ENCODE measurements at regions not wholly inside any gene's neighbourhood (a gene's known extent, or its start where the extent isn't known, plus 50 kb on each side); places are given as distances from the start of the nearest gene placed in this dataset.

GRCh38 chr9:87333802-87334201, 163.9 kb upstream of the DAPK1 start:
- Mint-ChIP-seq H3K27me3 (ENCODE audit: low read depth) (no peaks in the 10 kb centered on the region), H3K36me3 (ENCODE audit: low read depth) (peaks cover 6% of the 10 kb centered on the region), H3K4me1 (peaks cover 19% of the 10 kb centered on the region), H3K9me3 (peaks cover 25% of the 10 kb centered on the region), H3K27ac (no peak overlapping the region), H3K4me3 (no peak overlapping the region)
- no peak for TF ChIP-seq CTCF (IDR thresholded peaks at IDR 0.05; ENCODE audit: unreplicated experiment in 3 of 3)

DNA sequence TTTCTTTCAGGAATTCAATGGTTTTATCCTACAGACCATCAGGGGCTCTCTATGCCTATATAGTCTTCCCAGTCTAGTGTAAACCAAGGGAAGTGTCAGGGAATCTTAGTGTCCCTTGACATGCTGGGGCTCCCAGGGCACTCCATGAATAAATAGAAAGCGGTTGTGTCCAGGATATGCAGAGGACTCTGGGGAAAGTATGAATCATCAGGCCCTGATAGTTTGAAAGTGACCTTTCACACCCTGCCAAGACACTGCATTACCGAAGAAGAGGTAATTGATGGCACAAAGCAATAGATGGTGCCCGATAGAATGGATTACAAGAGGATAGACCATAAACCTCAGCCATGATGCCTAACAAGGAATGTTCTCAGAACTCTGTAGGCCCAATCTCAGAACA, 163.3 kb upstream of the DAPK1 start:
- no peak for TF ChIP-seq CTCF (IDR thresholded peaks at IDR 0.05; ENCODE audit: unreplicated experiment in 3 of 3)
- peaks cover 19% of the 10 kb centered on the region for H3K4me1 Mint-ChIP-seq

GRCh38 chr9:87336407-87336806, 161.3 kb upstream of the DAPK1 start:
- peaks cover 4% of the 10 kb centered on the region for H3K27me3 Mint-ChIP-seq (ENCODE audit: low read depth)
- H3K4me3 Mint-ChIP-seq: no peak overlapping the region
- peaks cover 19% of the 10 kb centered on the region for H3K4me1 Mint-ChIP-seq
- H3K36me3 Mint-ChIP-seq (ENCODE audit: low read depth): no peaks in the 10 kb centered on the region
- H3K9me3 Mint-ChIP-seq: peaks cover 13% of the 10 kb centered on the region
- no peak for TF ChIP-seq CTCF (IDR thresholded peaks at IDR 0.05; ENCODE audit: unreplicated experiment in 3 of 3)
- peak overlapping the region in 1 of 3 experiments; percentile 49 for H3K27ac Mint-ChIP-seq

More for the DNA sequence above, 163.3 kb upstream of the DAPK1 start:
- Mint-ChIP-seq H3K4me3 (no peak overlapping the region), H3K27me3 (ENCODE audit: low read depth) (no peaks in the 10 kb centered on the region), H3K27ac (no peak overlapping the region), H3K36me3 (ENCODE audit: low read depth) (peaks cover 6% of the 10 kb centered on the region), H3K9me3 (peaks cover 25% of the 10 kb centered on the region)

- H3K27me3 Mint-ChIP-seq (ENCODE audit: low read depth): peaks cover 4% of the 10 kb centered on the region
- peaks cover 23% of the 10 kb centered on the region for H3K4me1 Mint-ChIP-seq
- no peaks in the 10 kb centered on the region for H3K36me3 Mint-ChIP-seq (ENCODE audit: low read depth)
- H3K27ac Mint-ChIP-seq: peak overlapping the region; percentile 49 to 78 (median 65)
- H3K9me3 Mint-ChIP-seq: peaks cover 8% of the 10 kb centered on the region
- TF ChIP-seq CTCF (IDR thresholded peaks at IDR 0.05; ENCODE audit: unreplicated experiment in 3 of 3): peak; percentile 81 to 90 (median 82)
- peak overlapping the region; percentile 79 to 86 (median 85) for H3K4me3 Mint-ChIP-seq
Measured at GRCh38 chr9:87336914-87337333, 160.7 kb upstream of the DAPK1 start.

DNA sequence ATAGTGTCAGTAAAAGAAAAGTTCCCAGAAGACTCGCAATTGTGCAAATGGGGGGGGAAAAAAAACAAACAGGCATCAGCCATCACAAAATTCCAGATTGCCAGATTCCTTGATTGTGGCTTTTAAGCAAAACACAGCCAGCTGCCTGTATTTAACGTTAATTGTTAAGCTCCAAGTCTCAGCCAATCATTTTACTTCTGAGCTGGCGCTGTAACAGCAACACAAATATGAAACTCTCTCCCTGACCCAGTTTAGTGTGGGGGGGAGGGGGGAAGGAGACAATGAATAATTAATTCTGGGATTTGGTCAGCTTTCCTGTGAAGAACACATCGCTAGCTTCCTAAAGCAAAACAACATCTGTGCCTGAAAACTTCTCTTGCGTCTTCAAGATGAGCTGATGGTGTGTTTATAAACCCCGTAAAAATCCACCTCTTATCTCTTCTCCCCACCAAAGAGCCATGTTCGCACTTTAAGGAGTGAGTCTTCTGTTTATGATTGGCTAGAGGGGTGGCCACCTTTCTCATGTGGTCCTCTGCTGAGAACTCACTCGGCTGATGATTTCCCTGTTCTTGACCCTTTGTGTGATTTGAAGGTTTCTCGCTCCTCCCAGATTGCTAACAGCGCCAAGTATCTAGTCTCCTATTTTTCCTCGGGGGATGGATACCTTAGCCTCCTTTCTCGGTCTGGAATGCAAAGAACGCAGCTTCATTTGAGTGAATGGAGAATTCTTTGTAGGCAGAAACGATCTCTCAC, 160.2 kb upstream of the DAPK1 start:
- Mint-ChIP-seq H3K9me3 (peaks cover 6% of the 10 kb centered on the region), H3K27me3 (ENCODE audit: low read depth) (peaks cover 7% of the 10 kb centered on the region), H3K4me3 (peak overlapping the region; percentile 79 to 86 (median 85)), H3K4me1 (peaks cover 28% of the 10 kb centered on the region), H3K36me3 (ENCODE audit: low read depth) (no peaks in the 10 kb centered on the region), H3K27ac (peak overlapping the region; percentile 49 to 82 (median 78))
- no peak for TF ChIP-seq CTCF (IDR thresholded peaks at IDR 0.05; ENCODE audit: unreplicated experiment in 3 of 3)
